OCI-LY7 (cell line): ENCODE measurements at regions not wholly inside any gene's neighbourhood (a gene's known extent, or its start where the extent isn't known, plus 50 kb on each side); places are given as distances from the start of the nearest gene placed in this dataset.
A peak's percentile ranks its signal among the peaks of the same experiment; 100 is the strongest.

Experiments used
- BruUV-seq: library from RNA; stranded (reverse); fragments of 400-500 nt; replicated peaks from 2 replicates; lab custom pipeline; 2021; lab: Mats Ljungman, UMichigan
- CTCF ChIA-PET: fragments of 300-600 bp; sonication (Branson Sonifier 250); formaldehyde crosslinking; loops from one replicate; lab custom pipeline; 2022; ENCODE audit warnings: antibody characterized with exemption; ENCODE audit not compliant: unreplicated experiment; lab: Charles Lee
- POLR2A ChIA-PET: fragments of 300-600 bp; sonication (Branson Sonifier 250); formaldehyde crosslinking; loops from one replicate; lab custom pipeline; 2022; ENCODE audit warnings: antibody characterized with exemption; lab: Charles Lee
- DNase-seq: peaks from one replicate; pipeline ENCODE4 v3.0.0-alpha.2; 2015; ENCODE audit warnings: low spot score
- H2AFZ ChIP-seq: fragments of 200-600 bp; sonication (generic), shearing (Covaris generic); 2 replicates; pipeline ENCODE4 v1.6.1; 2014; ENCODE audit warnings: mild to moderate bottlenecking, antibody characterized with exemption, low read length, moderate library complexity
- H3K27ac ChIP-seq: fragments of 200-600 bp; sonication (generic); 2 replicates; pipeline ENCODE4 v1.5.1; 2014; ENCODE audit warnings: mixed run types, low read depth, mild to moderate bottlenecking, moderate library complexity, low read length, inconsistent platforms; ENCODE audit not compliant: poor library complexity, severe bottlenecking
- H3K36me3 ChIP-seq: fragments of 200-600 bp; sonication (generic); 2 replicates; pipeline ENCODE4 v1.6.1; 2014; ENCODE audit warnings: mild to moderate bottlenecking, antibody characterized with exemption, low read length, moderate library complexity, mixed read lengths; ENCODE audit not compliant: insufficient read depth
- H3K4me1 ChIP-seq: fragments of 200-600 bp; sonication (generic); 2 replicates; pipeline ENCODE4 v1.5.1; 2014; ENCODE audit warnings: mild to moderate bottlenecking, low read length; ENCODE audit not compliant: insufficient read depth, poor library complexity, severe bottlenecking
- H3K4me2 ChIP-seq: fragments of 200-600 bp; sonication (generic); 2 replicates; pipeline ENCODE4 v1.6.1; 2014; ENCODE audit warnings: mild to moderate bottlenecking, low read length
- H3K4me3 ChIP-seq: fragments of 200-600 bp; sonication (generic); 2 replicates; pipeline ENCODE4 v1.5.1; 2014; ENCODE audit warnings: mild to moderate bottlenecking, low read depth, low read length; ENCODE audit not compliant: poor library complexity, severe bottlenecking
- H3K79me2 ChIP-seq: fragments of 200-600 bp; sonication (generic); 2 replicates; pipeline ENCODE4 v1.6.1; 2016; ENCODE audit warnings: low read depth, mild to moderate bottlenecking, low read length, moderate library complexity, mixed read lengths; ENCODE audit not compliant: insufficient read depth
- H3K9me2 ChIP-seq: fragments of 200-600 bp; sonication (generic); 2 replicates; pipeline ENCODE4 v1.6.1; 2016; ENCODE audit warnings: mild to moderate bottlenecking, low read length, mixed read lengths; ENCODE audit not compliant: insufficient read depth
- H3K9me3 ChIP-seq: fragments of 200-600 bp; sonication (generic); 2 replicates; pipeline ENCODE4 v1.6.1; 2014; ENCODE audit warnings: mild to moderate bottlenecking, mixed run types, low read length, mixed read lengths
- H4K20me1 ChIP-seq: fragments of 200-600 bp; sonication (generic); 2 replicates; pipeline ENCODE4 v1.6.1; 2014; ENCODE audit warnings: mild to moderate bottlenecking, antibody characterized with exemption, low read length, moderate library complexity, mixed read lengths; ENCODE audit not compliant: insufficient read depth
- EZH2phosphoT487 ChIP-seq: fragments of 200-600 bp; sonication (generic); IDR thresholded peaks from 2 replicates; pipeline ENCODE4 v1.6.1; 2018; ENCODE audit warnings: low read depth, borderline replicate concordance, mild to moderate bottlenecking, mixed run types, antibody characterized with exemption, low read length, moderate library complexity, mixed read lengths
- intact Hi-C: fragments of 100-400 bp; cut with micrococcal nuclease; formaldehyde crosslinking; loops from one replicate; pipeline ENCODE4 v1.10.0; 2022; ENCODE audit not compliant: unreplicated experiment
- TF ChIP-seq, protein P1 (sequence below): fragments of 200-600 bp; sonication (generic); conservative IDR thresholded peaks from 2 replicates; pipeline ENCODE4 v1.5.1; 2014; ENCODE audit warnings: mild to moderate bottlenecking, antibody characterized with exemption, low read length, moderate library complexity, mixed read lengths

DNA sequence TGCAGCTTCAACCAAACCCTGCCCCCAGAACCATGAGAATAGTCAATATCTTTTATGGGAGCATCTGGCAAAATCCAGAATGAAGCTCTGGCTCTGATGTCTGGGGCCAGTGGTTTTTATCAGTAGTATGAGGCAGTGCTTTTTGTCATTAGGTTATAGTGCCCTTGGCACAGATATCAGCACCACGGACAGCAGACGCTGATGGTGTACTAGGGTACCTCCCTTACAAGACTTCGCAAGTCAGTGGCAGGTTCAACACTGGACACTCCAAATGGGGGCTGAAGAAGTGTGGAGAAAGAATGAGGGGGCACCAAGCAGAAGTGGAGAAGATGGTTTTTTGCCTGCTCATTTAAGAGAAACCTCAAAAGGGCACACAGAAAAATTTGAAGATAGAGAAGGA is 68.2 kb upstream of the E2F7 start:
- H4K20me1 ChIP-seq: no peaks in the 10 kb centered on the region
- no peaks in the 10 kb centered on the region for H3K9me2 ChIP-seq
- no peak overlapping the region for H3K4me3 ChIP-seq
- H3K79me2 ChIP-seq: no peaks in the 10 kb centered on the region
- ChIA-PET POLR2A (interaction anchor here (0.9 kb wide), 1 partner anchor 254 kb away, joined by 3 read pairs; no protein-coding TSS in a partner anchor), CTCF (no interaction called here)
- intact Hi-C loops: no loop called here
- no peak overlapping the region for H3K27ac ChIP-seq
- no peaks in the 10 kb centered on the region for H3K9me3 ChIP-seq
- no peak overlapping the region for H3K4me2 ChIP-seq
- H3K4me1 ChIP-seq: no peaks in the 10 kb centered on the region
- peak; percentile 39 for DNase-seq
- no TSS peak for BruUV-seq
- no peak for TF ChIP-seq EZH2phosphoT487
- TF ChIP-seq, protein P1, sequence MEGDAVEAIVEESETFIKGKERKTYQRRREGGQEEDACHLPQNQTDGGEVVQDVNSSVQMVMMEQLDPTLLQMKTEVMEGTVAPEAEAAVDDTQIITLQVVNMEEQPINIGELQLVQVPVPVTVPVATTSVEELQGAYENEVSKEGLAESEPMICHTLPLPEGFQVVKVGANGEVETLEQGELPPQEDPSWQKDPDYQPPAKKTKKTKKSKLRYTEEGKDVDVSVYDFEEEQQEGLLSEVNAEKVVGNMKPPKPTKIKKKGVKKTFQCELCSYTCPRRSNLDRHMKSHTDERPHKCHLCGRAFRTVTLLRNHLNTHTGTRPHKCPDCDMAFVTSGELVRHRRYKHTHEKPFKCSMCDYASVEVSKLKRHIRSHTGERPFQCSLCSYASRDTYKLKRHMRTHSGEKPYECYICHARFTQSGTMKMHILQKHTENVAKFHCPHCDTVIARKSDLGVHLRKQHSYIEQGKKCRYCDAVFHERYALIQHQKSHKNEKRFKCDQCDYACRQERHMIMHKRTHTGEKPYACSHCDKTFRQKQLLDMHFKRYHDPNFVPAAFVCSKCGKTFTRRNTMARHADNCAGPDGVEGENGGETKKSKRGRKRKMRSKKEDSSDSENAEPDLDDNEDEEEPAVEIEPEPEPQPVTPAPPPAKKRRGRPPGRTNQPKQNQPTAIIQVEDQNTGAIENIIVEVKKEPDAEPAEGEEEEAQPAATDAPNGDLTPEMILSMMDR: no peak
- H3K36me3 ChIP-seq: no peaks in the 10 kb centered on the region
- no peak overlapping the region for H2AFZ ChIP-seq

DNA sequence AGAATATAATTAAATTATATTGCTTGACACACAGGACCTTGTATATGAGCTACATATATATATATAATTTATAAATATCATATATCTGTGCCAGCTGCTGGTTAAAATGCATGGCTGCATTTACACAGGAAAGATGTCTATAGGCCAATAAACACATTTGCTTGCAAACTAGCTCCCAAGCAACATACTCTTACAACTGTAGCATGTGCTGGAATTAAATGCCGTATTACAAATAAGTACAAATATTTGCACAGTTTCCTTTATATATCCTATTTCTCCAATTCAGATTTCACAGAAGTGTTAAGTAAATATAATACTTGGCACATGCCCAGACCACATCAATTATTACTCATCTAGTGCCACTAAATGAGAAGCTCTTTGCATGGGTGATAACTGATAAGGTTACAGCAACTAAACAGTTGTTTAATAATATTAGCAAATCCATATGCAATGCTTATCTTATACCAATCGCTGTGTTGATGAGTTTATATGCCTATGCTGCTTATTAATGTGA is 66.7 kb upstream of the E2F7 start:
- CTCF ChIA-PET: no interaction called here
- Histone ChIP-seq H3K79me2 (no peaks in the 10 kb centered on the region), H4K20me1 (no peaks in the 10 kb centered on the region), H3K4me2 (no peak overlapping the region), H2AFZ (no peak overlapping the region), H3K27ac (no peak overlapping the region), H3K4me3 (no peak overlapping the region), H3K9me3 (no peaks in the 10 kb centered on the region), H3K9me2 (no peaks in the 10 kb centered on the region), H3K36me3 (no peaks in the 10 kb centered on the region), H3K4me1 (no peaks in the 10 kb centered on the region)
- TF ChIP-seq, protein P1: no peak
- no peak for TF ChIP-seq EZH2phosphoT487
- POLR2A ChIA-PET: no interaction called here
- intact Hi-C loops: no loop called here
- no TSS peak for BruUV-seq
- no peak for DNase-seq

DNA sequence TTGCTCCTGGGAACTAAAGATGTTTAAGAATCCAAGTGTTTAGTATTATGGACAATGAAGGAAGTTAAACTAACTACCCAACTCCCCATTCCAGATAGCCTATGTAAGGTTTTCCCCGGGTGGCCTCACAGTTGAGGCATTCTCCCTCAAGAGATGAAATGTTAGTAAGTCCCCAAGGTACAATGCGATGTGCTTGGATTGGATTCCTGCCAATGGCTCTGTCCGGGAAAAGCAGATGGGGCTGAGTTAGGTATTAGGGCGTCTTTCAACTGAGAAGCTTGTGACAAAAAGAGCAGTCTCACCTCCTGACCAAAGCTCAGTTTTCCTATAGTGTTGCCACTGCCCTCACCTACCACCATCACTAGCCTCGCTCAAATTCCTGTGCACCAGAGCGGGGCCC is 64.8 kb upstream of the E2F7 start:
- POLR2A ChIA-PET: no interaction called here
- no peak for DNase-seq

More for the DNA sequence above, 64.8 kb upstream of the E2F7 start:
- CTCF ChIA-PET: no interaction called here
- no peaks in the 10 kb centered on the region for H3K79me2 ChIP-seq
- H3K36me3 ChIP-seq: no peaks in the 10 kb centered on the region
- intact Hi-C loops: no loop called here
- TF ChIP-seq, protein P1: no peak
- TF ChIP-seq EZH2phosphoT487: no peak
- H3K4me2 ChIP-seq: no peak overlapping the region
- H3K9me3 ChIP-seq: no peaks in the 10 kb centered on the region
- H2AFZ ChIP-seq: no peak overlapping the region
- H3K27ac ChIP-seq: no peak overlapping the region
- BruUV-seq: no TSS peak
- H4K20me1 ChIP-seq: no peaks in the 10 kb centered on the region
- no peak overlapping the region for H3K4me3 ChIP-seq
- H3K4me1 ChIP-seq: no peaks in the 10 kb centered on the region
- no peaks in the 10 kb centered on the region for H3K9me2 ChIP-seq
